ENCODE measurements at regions not wholly inside any gene's neighbourhood (a gene's known extent, or its start where the extent isn't known, plus 50 kb on each side); places are given as distances from the start of the nearest gene placed in this dataset.

DNA sequence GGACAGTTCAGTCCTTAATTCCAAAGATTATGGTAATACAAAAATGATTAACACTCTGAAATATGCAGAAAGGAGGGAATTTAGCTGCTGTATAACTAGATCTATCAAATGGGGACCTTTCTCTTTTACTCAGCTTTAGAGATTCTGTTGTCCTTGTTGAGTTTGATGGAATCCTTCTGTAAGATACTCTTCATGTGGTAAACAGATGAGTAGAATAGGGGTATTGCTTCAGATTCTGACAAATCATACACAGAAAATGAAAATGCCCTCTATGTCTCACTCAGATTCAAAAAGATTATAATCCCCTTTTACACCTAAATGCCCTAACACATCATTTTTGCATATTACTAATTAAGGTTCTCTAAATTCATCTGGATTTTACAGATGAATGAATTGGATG is 50.7 kb downstream of the ARHGAP35 start:
- TF ChIP-seq, protein P1, sequence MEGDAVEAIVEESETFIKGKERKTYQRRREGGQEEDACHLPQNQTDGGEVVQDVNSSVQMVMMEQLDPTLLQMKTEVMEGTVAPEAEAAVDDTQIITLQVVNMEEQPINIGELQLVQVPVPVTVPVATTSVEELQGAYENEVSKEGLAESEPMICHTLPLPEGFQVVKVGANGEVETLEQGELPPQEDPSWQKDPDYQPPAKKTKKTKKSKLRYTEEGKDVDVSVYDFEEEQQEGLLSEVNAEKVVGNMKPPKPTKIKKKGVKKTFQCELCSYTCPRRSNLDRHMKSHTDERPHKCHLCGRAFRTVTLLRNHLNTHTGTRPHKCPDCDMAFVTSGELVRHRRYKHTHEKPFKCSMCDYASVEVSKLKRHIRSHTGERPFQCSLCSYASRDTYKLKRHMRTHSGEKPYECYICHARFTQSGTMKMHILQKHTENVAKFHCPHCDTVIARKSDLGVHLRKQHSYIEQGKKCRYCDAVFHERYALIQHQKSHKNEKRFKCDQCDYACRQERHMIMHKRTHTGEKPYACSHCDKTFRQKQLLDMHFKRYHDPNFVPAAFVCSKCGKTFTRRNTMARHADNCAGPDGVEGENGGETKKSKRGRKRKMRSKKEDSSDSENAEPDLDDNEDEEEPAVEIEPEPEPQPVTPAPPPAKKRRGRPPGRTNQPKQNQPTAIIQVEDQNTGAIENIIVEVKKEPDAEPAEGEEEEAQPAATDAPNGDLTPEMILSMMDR (IDR thresholded peaks at IDR 0.05): no peak
- TF ChIP-seq EZH2 (IDR thresholded peaks at IDR 0.05): no peak

Measured in neural progenitor cell (in vitro differentiated cells).